Astrocyte of the cerebellum (primary cell): ENCODE measurements at regions not wholly inside any gene's neighbourhood (a gene's known extent, or its start where the extent isn't known, plus 50 kb on each side); places are given as distances from the start of the nearest gene placed in this dataset.

Experiments used
- DNase-seq: peaks from one replicate; pipeline ENCODE4 v3.0.0-alpha.2; 2011; ENCODE audit warnings: low read depth
- H3K4me3 ChIP-seq: 2 replicates; pipeline ENCODE4 v1.5.1; 2011; ENCODE audit warnings: mild to moderate bottlenecking, low read depth, low read length, moderate library complexity
- CTCF ChIP-seq: IDR thresholded peaks from 2 replicates; pipeline ENCODE4 v1.5.1; 2012; ENCODE audit warnings: low read length, low read depth, moderate library complexity, mild to moderate bottlenecking; ENCODE audit errors: missing control alignments
- in situ Hi-C: cut with HindIII; loops from 2 replicates; pipeline ENCODE4 v1.10.0; 2017; ENCODE audit warnings: low sequenced_read_pairs

GRCh38 chr4:126262665-126263064, 947.9 kb downstream of the FAT4 start:
- H3K4me3 ChIP-seq: no peak overlapping the region
- in situ Hi-C loops: no loop called here
- DNase-seq: no peak
- TF ChIP-seq CTCF: no peak

GRCh38 chr4:126264839-126265238, 950.1 kb downstream of the FAT4 start:
- in situ Hi-C loops: no loop called here
- no peak overlapping the region for H3K4me3 ChIP-seq
- peak; percentile 8 for DNase-seq
- TF ChIP-seq CTCF: no peak

- DNase-seq: no peak
- H3K4me3 ChIP-seq: no peak overlapping the region
- TF ChIP-seq CTCF: no peak
- in situ Hi-C loops: no loop called here
Observed at GRCh38 chr4:126265888-126266287, 951.1 kb downstream of the FAT4 start.

- TF ChIP-seq CTCF: no peak
- in situ Hi-C loops: no loop called here
- no peak for DNase-seq
- H3K4me3 ChIP-seq: no peak overlapping the region
Observed at GRCh38 chr4:126267689-126268088, 952.9 kb downstream of the FAT4 start.

- in situ Hi-C loops: no loop called here
- DNase-seq: no peak
- no peak for TF ChIP-seq CTCF
- no peak overlapping the region for H3K4me3 ChIP-seq
Observed at GRCh38 chr4:126268106-126268505, 953.4 kb downstream of the FAT4 start.

GRCh38 chr4:126269106-126269505, 954.4 kb downstream of the FAT4 start:
- no peak overlapping the region for H3K4me3 ChIP-seq
- no peak for DNase-seq
- in situ Hi-C loops: no loop called here
- no peak for TF ChIP-seq CTCF

- no peak overlapping the region for H3K4me3 ChIP-seq
- in situ Hi-C loops: no loop called here
- no peak for TF ChIP-seq CTCF
- DNase-seq: no peak
Observed at GRCh38 chr4:126271292-126271691, 956.5 kb downstream of the FAT4 start.
